ENCODE measurements at regions not wholly inside any gene's neighbourhood (a gene's known extent, or its start where the extent isn't known, plus 50 kb on each side); places are given as distances from the start of the nearest gene placed in this dataset.

GRCh38 chr12:131622422-131622955, 88.4 kb upstream of the SFSWAP start:
- dilution Hi-C loops (cut with HindIII; ENCODE audit: low sequenced_read_pairs, unreplicated experiment) (no loop called here), intact Hi-C loops (cut with micrococcal nuclease) (no loop called here), in situ Hi-C loops (cut with MboI; ENCODE audit: low sequenced_read_pairs) (no loop called here)
- Histone ChIP-seq H2BK15ac (ENCODE audit: low read depth, low read length) (no peak overlapping the region), H3K14ac (replicated peaks; ENCODE audit: low read depth, low read length) (no peak overlapping the region), H2AK5ac (ENCODE audit: low read depth, low read length) (no peak overlapping the region), H3K4me1 (ENCODE audit: control insufficient read depth, insufficient read depth, low read length) (no peaks in the 10 kb centered on the region), H2BK5ac (ENCODE audit: low read depth, low read length, poor library complexity, severe bottlenecking) (no peak overlapping the region), H3K4me2 (ENCODE audit: low read depth, low read length) (no peak overlapping the region), H4K91ac (ENCODE audit: insufficient read depth, low read depth, low read length) (no peak overlapping the region), H3K79me1 (ENCODE audit: low read depth in 1 of 2, low read length in 2 of 2) (no peaks in the 10 kb centered on the region), H2AFZ (replicated peaks; ENCODE audit: low read length, poor library complexity) (no peak overlapping the region), H2BK20ac (ENCODE audit: low read depth, low read length) (no peak overlapping the region), H3K18ac (ENCODE audit: low read depth, low read length) (no peak overlapping the region), H4K5ac (ENCODE audit: low read depth, low read length) (no peak overlapping the region), H4K20me1 (ENCODE audit: insufficient read depth, low read length) (no peaks in the 10 kb centered on the region), H3K23ac (ENCODE audit: low read depth, low read length) (no peak overlapping the region), H2BK120ac (ENCODE audit: low read depth, low read length) (no peak overlapping the region), H3K36me3 (ENCODE audit: control insufficient read depth, insufficient read depth, low read length) (no peaks in the 10 kb centered on the region), H3K9me1 (ENCODE audit: insufficient read depth, low read length) (no peaks in the 10 kb centered on the region), H3K9ac (ENCODE audit: low read depth, low read length) (no peak overlapping the region), H4K8ac (ENCODE audit: low read depth in 2 of 2, low read length in 2 of 2) (no peak overlapping the region), H3K56ac (ENCODE audit: extremely low read depth, insufficient read depth, low read length) (no peak overlapping the region), H3K27ac (ENCODE audit: insufficient read depth, low read length) (no peak overlapping the region), H3K9me3 (ENCODE audit: control insufficient read depth, insufficient read depth, low read length) (no peaks in the 10 kb centered on the region), H3K4ac (ENCODE audit: low read depth, low read length) (no peak overlapping the region), H3K27me3 (ENCODE audit: control insufficient read depth, insufficient read depth, low read length) (no peaks in the 10 kb centered on the region), H2AK9ac (replicated peaks; ENCODE audit: low read depth, low read length, poor library complexity) (no peak overlapping the region), H3K4me3 (ENCODE audit: insufficient read depth, low read depth, low read length) (no peak overlapping the region)
- WGBS, 2 experiments (ENCODE audit: extremely low coverage in 2 of 2, insufficient read length in 1 of 2) = 60% methylated on average over 5 of the region's 14 CpGs; no CpG with 5 or more reads in 1 of the 2 experiments
- no peak for TF ChIP-seq CEBPB (IDR thresholded peaks at IDR 0.05; ENCODE audit: low read depth, low read length)
- TF ChIP-seq MAZ (IDR thresholded peaks at IDR 0.05; ENCODE audit: borderline replicate concordance, low read depth, low read length) = no peak
- TF ChIP-seq FOS (IDR thresholded peaks at IDR 0.05; ENCODE audit: low read depth, low read length) = no peak
- TF ChIP-seq NFE2L2 (IDR thresholded peaks at IDR 0.05; ENCODE audit: low read depth, low read length) = no peak
- no peak for TF ChIP-seq USF2 (IDR thresholded peaks at IDR 0.05; ENCODE audit: low read depth, low read length)
- DNase-seq (no peak), ATAC-seq (ENCODE audit: low read depth) (no peak)
- POLR2A ChIA-PET (ENCODE audit: unreplicated experiment) = no interaction called here
- BruUV-seq (replicated peaks) = no TSS peak
- CTCF ChIA-PET = no interaction called here

All from IMR-90 (cell line).